Keratinocyte (primary cell): ENCODE measurements at regions not wholly inside any gene's neighbourhood (a gene's known extent, or its start where the extent isn't known, plus 50 kb on each side); places are given as distances from the start of the nearest gene placed in this dataset.

ENCODE experiments used
- DNase-seq: peaks from one replicate; pipeline ENCODE4 v3.0.0-alpha.2; 2011; ENCODE audit warnings: low read depth, missing footprints, low spot score
- FAIRE-seq: peaks from 2 replicates; lab custom pipeline; 2011; peaks lifted over from hg19 to GRCh38; lab: Jason Lieb, UNC
- H2AFZ ChIP-seq: 2 replicates; pipeline ENCODE4 v1.6.0; 2012; ENCODE audit warnings: low read length, control low read depth, inconsistent platforms; ENCODE audit not compliant: control insufficient read depth
- H3K27ac ChIP-seq: 2 replicates; pipeline ENCODE4 v1.5.1; 2011; ENCODE audit warnings: low read length; ENCODE audit not compliant: control insufficient read depth, insufficient read depth
- H3K27me3 ChIP-seq: 3 replicates; pipeline ENCODE4 v1.6.0; 2011; ENCODE audit warnings: low read length; ENCODE audit not compliant: control insufficient read depth, insufficient read depth; ENCODE audit errors: extremely low read depth
- H3K36me3 ChIP-seq, 2 experiments: 2 replicates in 1 of 2; 3 replicates in 1 of 2; pipeline ENCODE4 v1.5.1; 2011; ENCODE audit warnings: low read length in 2 of 2, mild to moderate bottlenecking in 1 of 2; ENCODE audit not compliant: control insufficient read depth in 2 of 2, insufficient read depth in 2 of 2; ENCODE audit errors: extremely low read depth in 1 of 2
- H3K4me1 ChIP-seq: 3 replicates; pipeline ENCODE4 v1.5.1; 2011; ENCODE audit warnings: low read length; ENCODE audit not compliant: control insufficient read depth, insufficient read depth; ENCODE audit errors: extremely low read depth
- H3K4me2 ChIP-seq: 3 replicates; pipeline ENCODE4 v1.6.0; 2011; ENCODE audit warnings: low read depth, low read length; ENCODE audit not compliant: control insufficient read depth, insufficient read depth; ENCODE audit errors: extremely low read depth
- H3K4me3 ChIP-seq, 3 experiments: fragments of 200-600 bp in 1 of 3; sonication (generic) in 1 of 3; 2 replicates in 2 of 3; 3 replicates in 1 of 3; pipeline ENCODE4 v1.5.1; 2011 to 2016; ENCODE audit warnings: low read length in 3 of 3, mild to moderate bottlenecking in 3 of 3, control low read depth in 2 of 3, inconsistent platforms in 1 of 3, low read depth in 1 of 3, mixed read lengths in 1 of 3, mixed run types in 1 of 3, moderate library complexity in 1 of 3; ENCODE audit not compliant: control insufficient read depth in 2 of 3, insufficient read depth in 2 of 3; ENCODE audit errors: extremely low read depth in 1 of 3
- H3K79me2 ChIP-seq: 2 replicates; pipeline ENCODE4 v1.6.0; 2012; ENCODE audit warnings: low read length; ENCODE audit not compliant: control insufficient read depth, insufficient read depth
- H3K9ac ChIP-seq: 3 replicates; pipeline ENCODE4 v1.6.0; 2011; ENCODE audit warnings: low read length; ENCODE audit not compliant: control insufficient read depth, insufficient read depth; ENCODE audit errors: extremely low read depth
- H3K9me1 ChIP-seq: 3 replicates; pipeline ENCODE4 v1.6.0; 2011; ENCODE audit warnings: low read length; ENCODE audit not compliant: control insufficient read depth, insufficient read depth; ENCODE audit errors: extremely low read depth
- H3K9me3 ChIP-seq: 2 replicates; pipeline ENCODE4 v1.5.1; 2012; ENCODE audit warnings: low read depth, low read length; ENCODE audit not compliant: control insufficient read depth
- H4K20me1 ChIP-seq: 3 replicates; pipeline ENCODE4 v1.6.0; 2011; ENCODE audit warnings: low read length; ENCODE audit not compliant: control insufficient read depth, insufficient read depth; ENCODE audit errors: extremely low read depth
- EZH2 ChIP-seq: IDR thresholded peaks from one replicate; pipeline ENCODE4 v1.6.1; 2012; ENCODE audit warnings: inconsistent platforms, mild to moderate bottlenecking, low read length, moderate library complexity
- dilution Hi-C: fragments of 300-500 bp; cut with MboI; formaldehyde crosslinking; loops from one replicate; pipeline ENCODE4 v1.7.0; 2020; ENCODE audit warnings: low sequenced_read_pairs; ENCODE audit not compliant: extremely low pct_ligation_motif_present
- TF ChIP-seq, protein P1 (sequence below), 3 experiments: IDR thresholded peaks in 1 of 3; conservative IDR thresholded peaks in 1 of 3; optimal IDR thresholded peaks in 1 of 3; 2 replicates in 2 of 3; 3 replicates in 1 of 3; pipeline versions ENCODE3 to v1.5.1; 2011; ENCODE audit warnings: low read length in 3 of 3, mild to moderate bottlenecking in 3 of 3, moderate library complexity in 2 of 3, control low read depth in 1 of 3, inconsistent platforms in 1 of 3; ENCODE audit not compliant: insufficient read depth in 2 of 3; ENCODE audit errors: extremely low read depth in 1 of 3

- Histone ChIP-seq H3K27ac (no peak overlapping the region), H4K20me1 (no peaks in the 10 kb centered on the region), H2AFZ (no peak overlapping the region), H3K79me2 (no peaks in the 10 kb centered on the region), H3K4me3 (no peak overlapping the region), H3K9me1 (no peaks in the 10 kb centered on the region), H3K4me2 (no peak overlapping the region), H3K27me3 (no peaks in the 10 kb centered on the region), H3K9me3 (no peaks in the 10 kb centered on the region), H3K36me3 (no peaks in the 10 kb centered on the region), H3K4me1 (no peaks in the 10 kb centered on the region), H3K9ac (no peak overlapping the region)
- no peak for DNase-seq
- dilution Hi-C loops, result no loop called here
- no peak for FAIRE-seq
- no peak for TF ChIP-seq EZH2
- TF ChIP-seq, protein P1, sequence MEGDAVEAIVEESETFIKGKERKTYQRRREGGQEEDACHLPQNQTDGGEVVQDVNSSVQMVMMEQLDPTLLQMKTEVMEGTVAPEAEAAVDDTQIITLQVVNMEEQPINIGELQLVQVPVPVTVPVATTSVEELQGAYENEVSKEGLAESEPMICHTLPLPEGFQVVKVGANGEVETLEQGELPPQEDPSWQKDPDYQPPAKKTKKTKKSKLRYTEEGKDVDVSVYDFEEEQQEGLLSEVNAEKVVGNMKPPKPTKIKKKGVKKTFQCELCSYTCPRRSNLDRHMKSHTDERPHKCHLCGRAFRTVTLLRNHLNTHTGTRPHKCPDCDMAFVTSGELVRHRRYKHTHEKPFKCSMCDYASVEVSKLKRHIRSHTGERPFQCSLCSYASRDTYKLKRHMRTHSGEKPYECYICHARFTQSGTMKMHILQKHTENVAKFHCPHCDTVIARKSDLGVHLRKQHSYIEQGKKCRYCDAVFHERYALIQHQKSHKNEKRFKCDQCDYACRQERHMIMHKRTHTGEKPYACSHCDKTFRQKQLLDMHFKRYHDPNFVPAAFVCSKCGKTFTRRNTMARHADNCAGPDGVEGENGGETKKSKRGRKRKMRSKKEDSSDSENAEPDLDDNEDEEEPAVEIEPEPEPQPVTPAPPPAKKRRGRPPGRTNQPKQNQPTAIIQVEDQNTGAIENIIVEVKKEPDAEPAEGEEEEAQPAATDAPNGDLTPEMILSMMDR (optimal IDR thresholded peaks at IDR 0.05 in 1 of 3, IDR thresholded peaks at IDR 0.05 in 1 of 3, conservative IDR thresholded peaks at IDR 0.05 in 1 of 3; ENCODE audit: extremely low read depth in 1 of 3, insufficient read depth in 2 of 3, low read length in 3 of 3), result no peak
Measured at GRCh38 chr5:4383102-4383501, 757.0 kb upstream of the ADAMTS16 start.

GRCh38 chr5:4383518-4384198 lies 756.5 kb upstream of the ADAMTS16 start:
- no peak for DNase-seq
- Histone ChIP-seq H3K79me2 (no peaks in the 10 kb centered on the region), H3K9me3 (no peaks in the 10 kb centered on the region), H3K9ac (no peak overlapping the region), H3K4me1 (no peaks in the 10 kb centered on the region), H3K4me3 (no peak overlapping the region), H3K4me2 (no peak overlapping the region), H3K27ac (no peak overlapping the region), H3K27me3 (no peaks in the 10 kb centered on the region), H4K20me1 (no peaks in the 10 kb centered on the region), H3K9me1 (no peaks in the 10 kb centered on the region), H3K36me3 (no peaks in the 10 kb centered on the region), H2AFZ (no peak overlapping the region)
- TF ChIP-seq EZH2, result no peak
- TF ChIP-seq, protein P1 (optimal IDR thresholded peaks at IDR 0.05 in 1 of 3, IDR thresholded peaks at IDR 0.05 in 1 of 3, conservative IDR thresholded peaks at IDR 0.05 in 1 of 3; ENCODE audit: extremely low read depth in 1 of 3, insufficient read depth in 2 of 3, low read length in 3 of 3), result no peak
- dilution Hi-C loops, result no loop called here
- FAIRE-seq, result no peak
